WI38 (cell line): ENCODE measurements at regions not wholly inside any gene's neighbourhood (a gene's known extent, or its start where the extent isn't known, plus 50 kb on each side); places are given as distances from the start of the nearest gene placed in this dataset.

ENCODE experiments used
- H3K4me3 ChIP-seq: 2 replicates; pipeline ENCODE4 v1.5.1; 2011; ENCODE audit warnings: low read depth, mild to moderate bottlenecking, control low read depth, low read length
- CTCF ChIP-seq: IDR thresholded peaks from 2 replicates; pipeline ENCODE4 v1.5.1; 2012; ENCODE audit warnings: low read depth, mild to moderate bottlenecking, control low read depth, low read length

DNA sequence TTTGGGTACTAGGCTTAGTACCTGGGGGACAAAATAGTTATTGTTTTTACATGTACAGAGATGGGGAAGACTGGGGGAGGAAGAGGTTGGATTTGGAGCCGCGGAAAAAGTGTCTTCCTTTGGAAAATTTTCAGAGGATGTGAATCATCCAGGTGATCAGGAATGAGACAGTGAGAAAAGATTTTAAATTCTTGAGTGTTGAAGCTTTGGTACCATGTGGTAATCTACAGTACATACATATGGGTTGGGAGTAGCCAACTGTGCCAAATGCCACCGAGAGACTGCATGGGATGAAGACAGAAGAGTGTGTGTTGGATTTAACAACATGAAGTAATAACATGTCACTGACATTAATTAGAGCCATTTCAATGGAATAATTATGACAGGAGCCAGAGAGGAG lies 1238.2 kb downstream of the ROBO1 start:
- no peak for TF ChIP-seq CTCF
- no peak overlapping the region for H3K4me3 ChIP-seq

- no peak overlapping the region for H3K4me3 ChIP-seq
- TF ChIP-seq CTCF, result no peak
Observed at GRCh38 chr3:78540485-78540884, 1227.3 kb downstream of the ROBO1 start.

GRCh38 chr3:78545827-78546226 lies 1222.0 kb downstream of the ROBO1 start:
- no peak for TF ChIP-seq CTCF

More at GRCh38 chr3:78545827-78546226, 1222.0 kb downstream of the ROBO1 start:
- H3K4me3 ChIP-seq, result no peak overlapping the region
